CD4-positive, alpha-beta T cell treated with Interleukin-6 at 100 ng/mL for 8 hours (primary cell): ENCODE measurements at regions not wholly inside any gene's neighbourhood (a gene's known extent, or its start where the extent isn't known, plus 50 kb on each side); places are given as distances from the start of the nearest gene placed in this dataset.

Source experiments
- DNase-seq: peaks from one replicate; pipeline ENCODE4 v3.0.0-alpha.2; 2020; ENCODE audit warnings: mixed read lengths, low spot score

- DNase-seq = no peak
Measured at GRCh38 chr16:51474414-51475091, 323.5 kb upstream of the SALL1 start.

GRCh38 chr16:51473091-51473490 is 322.0 kb upstream of the SALL1 start:
- DNase-seq = no peak

GRCh38 chr16:51470492-51470891 is 319.4 kb upstream of the SALL1 start:
- DNase-seq = no peak

DNA sequence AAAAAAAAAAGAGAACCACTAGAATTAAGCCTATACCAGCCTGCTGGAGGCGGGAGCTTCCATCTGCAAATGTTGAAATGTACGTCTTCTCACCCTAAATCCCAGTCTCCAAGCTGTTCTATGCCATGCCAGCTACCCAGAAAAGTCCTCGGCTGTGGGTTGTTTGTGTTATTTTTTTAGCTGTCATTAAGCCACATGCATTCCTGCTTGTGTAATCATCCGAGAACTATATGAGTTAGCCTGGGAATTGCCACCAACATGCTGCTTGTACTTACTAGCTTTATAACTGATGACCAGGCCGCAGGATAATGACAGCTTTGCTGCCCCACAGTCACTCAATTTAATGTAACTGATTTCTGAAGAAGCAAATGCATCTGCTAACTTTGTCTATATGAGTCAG is 313.9 kb upstream of the SALL1 start:
- no peak for DNase-seq

GRCh38 chr16:51461255-51461654 is 310.2 kb upstream of the SALL1 start:
- no peak for DNase-seq

DNA sequence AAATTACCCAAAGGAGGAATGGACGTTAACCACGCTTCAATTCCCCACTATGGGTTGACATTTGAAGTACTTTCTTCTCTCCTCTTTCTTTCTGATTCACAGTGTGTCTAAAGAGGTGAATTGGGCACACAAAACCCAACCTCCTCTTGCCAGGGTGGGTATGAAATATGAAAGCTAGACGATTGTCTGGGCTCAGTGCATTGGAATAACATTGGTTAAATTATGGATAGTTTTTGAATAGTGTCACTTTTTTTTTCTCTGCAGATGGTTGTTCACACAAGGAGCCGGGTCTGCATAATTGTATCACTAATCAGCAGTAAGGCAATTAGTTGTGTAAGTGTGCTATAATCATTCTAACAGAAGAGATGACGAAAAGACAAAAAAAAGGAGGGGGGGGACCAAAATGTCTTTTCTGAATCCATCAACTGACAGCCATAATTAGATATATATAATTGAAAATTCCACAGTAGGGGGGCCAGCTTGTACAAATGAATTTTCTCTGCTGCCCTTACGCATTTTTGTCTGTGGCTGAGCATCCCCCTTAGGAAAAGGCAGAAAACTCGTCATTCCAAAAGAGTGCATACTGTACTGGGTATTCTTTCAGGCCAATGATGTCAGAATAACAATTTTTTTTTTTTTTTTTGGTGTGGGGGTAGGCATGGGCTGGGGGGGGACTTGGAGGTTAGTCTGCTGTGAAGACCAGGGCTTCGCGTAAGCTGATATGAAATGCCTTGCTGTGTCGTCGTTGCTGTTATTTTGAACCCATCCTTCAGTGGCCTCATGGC is 307.5 kb upstream of the SALL1 start:
- no peak for DNase-seq

GRCh38 chr16:51457775-51458174 is 306.7 kb upstream of the SALL1 start:
- no peak for DNase-seq

- DNase-seq = no peak
Measured at GRCh38 chr16:51455398-51455797, 304.3 kb upstream of the SALL1 start.

- DNase-seq = no peak
Measured at GRCh38 chr16:51453251-51453650, 302.2 kb upstream of the SALL1 start.

DNA sequence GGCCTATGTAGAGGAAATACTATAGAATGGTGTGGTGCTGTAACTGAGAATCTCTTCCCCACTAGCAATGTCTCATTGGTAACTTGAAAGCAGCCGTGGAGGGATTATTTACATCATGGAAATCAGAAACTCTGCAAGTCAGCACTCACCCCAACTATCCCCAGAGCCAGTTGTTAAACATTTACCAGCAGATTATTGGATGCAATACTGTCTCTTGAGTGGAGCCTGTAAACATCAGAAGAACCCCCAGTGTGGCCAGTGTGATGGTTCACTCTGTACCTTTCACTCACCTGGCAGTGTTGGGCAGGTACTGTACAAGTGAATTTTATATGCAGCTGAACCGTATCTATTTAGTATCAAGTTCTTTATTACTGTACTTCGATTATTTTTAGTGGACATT is 299.8 kb upstream of the SALL1 start:
- no peak for DNase-seq

DNA sequence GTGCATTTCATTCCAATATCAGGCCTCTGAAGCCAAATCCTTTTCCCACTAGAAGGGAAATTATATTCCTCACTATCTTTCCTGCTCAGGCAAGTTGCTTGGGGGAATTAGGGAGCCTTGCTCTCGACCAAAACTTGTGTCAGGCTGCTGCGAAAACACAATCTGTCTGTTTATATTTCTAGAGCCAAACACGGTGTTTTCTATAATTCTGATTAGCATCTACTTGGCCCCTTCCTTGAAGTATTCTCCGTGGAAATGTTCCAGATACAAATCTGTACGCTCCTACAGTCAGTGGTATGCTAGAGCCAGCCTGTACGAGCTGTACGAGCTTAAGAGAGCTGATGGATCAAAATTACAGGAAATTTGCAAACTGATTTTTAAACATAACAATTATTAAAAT is 299.3 kb upstream of the SALL1 start:
- DNase-seq = no peak

- no peak for DNase-seq
Measured at GRCh38 chr16:51449441-51449840, 298.4 kb upstream of the SALL1 start.

DNA sequence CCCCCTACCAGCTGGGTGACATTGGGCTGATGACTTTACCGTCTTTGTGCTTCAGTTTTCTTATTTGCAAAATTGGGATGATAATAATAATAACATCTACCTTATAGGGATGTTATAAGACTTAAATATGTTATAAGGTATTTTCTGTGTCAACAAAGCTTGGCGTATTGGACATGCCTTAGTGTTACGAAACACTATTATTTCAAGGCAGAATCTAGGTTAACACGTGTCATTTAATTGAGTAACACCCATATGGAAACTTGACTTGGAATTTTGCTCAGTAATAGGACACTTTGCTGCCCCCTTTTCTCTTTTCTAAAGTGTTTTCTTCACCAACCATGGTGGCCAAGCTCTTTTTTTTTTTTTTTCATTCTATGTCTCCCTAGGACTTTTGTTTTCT is 294.2 kb upstream of the SALL1 start:
- DNase-seq = no peak

GRCh38 chr16:51443934-51444333 is 292.9 kb upstream of the SALL1 start:
- DNase-seq = no peak

- DNase-seq = no peak
Measured at GRCh38 chr16:51442141-51442870, 291.2 kb upstream of the SALL1 start.

- DNase-seq = no peak
Measured at GRCh38 chr16:51440131-51440889, 289.2 kb upstream of the SALL1 start.

DNA sequence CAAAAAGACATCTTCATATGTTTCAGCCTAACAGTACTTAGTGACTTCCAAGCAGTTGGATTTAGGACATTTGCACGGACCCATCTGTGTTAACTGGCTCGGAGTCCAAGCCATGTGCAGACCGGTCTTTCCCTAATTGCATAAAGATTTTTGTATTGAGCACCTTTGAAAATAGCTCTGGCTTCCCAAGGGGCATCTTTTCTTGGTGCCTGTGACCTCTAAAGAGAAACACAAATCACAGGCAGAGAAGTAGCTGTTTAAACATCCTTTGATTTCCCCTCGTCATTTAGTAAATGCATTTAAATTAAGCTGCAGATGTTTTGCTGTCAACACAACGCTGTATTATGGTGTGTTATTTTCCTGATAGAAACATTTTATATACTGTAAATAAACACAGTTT is 288.2 kb upstream of the SALL1 start:
- DNase-seq = no peak

- DNase-seq = no peak
Measured at GRCh38 chr16:51436742-51437141, 285.7 kb upstream of the SALL1 start.

GRCh38 chr16:51434567-51435198 is 283.6 kb upstream of the SALL1 start:
- DNase-seq = no peak

- DNase-seq = no peak
Measured at GRCh38 chr16:51433599-51433998, 282.5 kb upstream of the SALL1 start.

GRCh38 chr16:51431517-51432241 is 280.6 kb upstream of the SALL1 start:
- DNase-seq = no peak
